ENCODE measurements at regions not wholly inside any gene's neighbourhood (a gene's known extent, or its start where the extent isn't known, plus 50 kb on each side); places are given as distances from the start of the nearest gene placed in this dataset.
A peak's percentile ranks its signal among the peaks of the same experiment; 100 is the strongest.

GRCh38 chr1:201602413-201603265 lies 63.7 kb downstream of the NAV1 start:
- TF ChIP-seq TCF4 (CRISPR knock-in tag; IDR thresholded peaks at IDR 0.05; ENCODE audit: borderline replicate concordance) (no peak), OSR1 (CRISPR knock-in tag; IDR thresholded peaks at IDR 0.05) (peak; percentile 44; the same call in 1 of the 2 replicates), CSRNP3 (CRISPR knock-in tag; IDR thresholded peaks at IDR 0.05) (no peak), POU6F1 (CRISPR knock-in tag; IDR thresholded peaks at IDR 0.05; ENCODE audit: borderline replicate concordance, low read depth) (no peak), PATZ1 (CRISPR knock-in tag; IDR thresholded peaks at IDR 0.05; ENCODE audit: borderline replicate concordance) (no peak), ZNF565 (CRISPR knock-in tag; conservative IDR thresholded peaks at IDR 0.05; ENCODE audit: low read depth) (no peak), SNAI2 (CRISPR knock-in tag; IDR thresholded peaks at IDR 0.05) (no peak), CREB5 (CRISPR knock-in tag; IDR thresholded peaks at IDR 0.05; ENCODE audit: low read depth) (no peak), RARB (CRISPR knock-in tag; IDR thresholded peaks at IDR 0.05) (no peak), ARNTL (CRISPR knock-in tag; IDR thresholded peaks at IDR 0.05; ENCODE audit: borderline replicate concordance, low read depth) (no peak)
